H1 (cell line): ENCODE measurements at regions not wholly inside any gene's neighbourhood (a gene's known extent, or its start where the extent isn't known, plus 50 kb on each side); places are given as distances from the start of the nearest gene placed in this dataset.

Source experiments
- CBX5 ChIP-seq: fragments of 300-800, 300-1000 bp; sonication (generic); IDR thresholded peaks from 2 replicates; pipeline ENCODE4 v1.7.1; 2016; ENCODE audit warnings: antibody characterized with exemption, low read length, low read depth
- CHD7 ChIP-seq: fragments of 300-600 bp; sonication (generic); IDR thresholded peaks from 2 replicates; pipeline ENCODE4 v1.7.1; 2012; ENCODE audit warnings: low read length, moderate library complexity, mild to moderate bottlenecking, inconsistent platforms; ENCODE audit not compliant: insufficient replicate concordance
- KDM5A ChIP-seq: fragments of 200-600 bp; IDR thresholded peaks from 2 replicates; pipeline ENCODE4 v1.7.1; 2012; ENCODE audit warnings: mild to moderate bottlenecking, low read length, inconsistent platforms, mixed read lengths
- POLR2A ChIP-seq, 2 experiments: IDR thresholded peaks; 1 replicate in 1 of 2; 2 replicates in 1 of 2; pipeline ENCODE4 v1.6.1; 2011; ENCODE audit warnings: low read depth in 2 of 2, low read length in 2 of 2, mild to moderate bottlenecking in 2 of 2; ENCODE audit errors: control extremely low read depth in 1 of 2
- SP4 ChIP-seq: IDR thresholded peaks from 2 replicates; pipeline ENCODE4 v1.6.1; 2012; ENCODE audit warnings: low read length, inconsistent platforms

- no peak for TF ChIP-seq KDM5A
- TF ChIP-seq CBX5, result no peak
- no peak for TF ChIP-seq POLR2A (IDR thresholded peaks at IDR 0.05; ENCODE audit: control extremely low read depth in 1 of 2, low read depth in 2 of 2, low read length in 2 of 2)
- no peak for TF ChIP-seq CHD7
- TF ChIP-seq SP4, result no peak
These were observed 132.6 kb upstream of the NAMPT start (continued) for GRCh38 chr7:106417273-106417902.
